LoVo (cell line): ENCODE measurements at regions not wholly inside any gene's neighbourhood (a gene's known extent, or its start where the extent isn't known, plus 50 kb on each side); places are given as distances from the start of the nearest gene placed in this dataset.
"Not testable (repeated sequence)": the region's sequence is repeated elsewhere in the genome, so short reads cannot be mapped to it uniquely, and the experiment has no call there.

ENCODE experiments used
- DNase-seq: peaks from one replicate; pipeline ENCODE4 v3.0.0-alpha.2; 2016; ENCODE audit warnings: low spot score

DNA sequence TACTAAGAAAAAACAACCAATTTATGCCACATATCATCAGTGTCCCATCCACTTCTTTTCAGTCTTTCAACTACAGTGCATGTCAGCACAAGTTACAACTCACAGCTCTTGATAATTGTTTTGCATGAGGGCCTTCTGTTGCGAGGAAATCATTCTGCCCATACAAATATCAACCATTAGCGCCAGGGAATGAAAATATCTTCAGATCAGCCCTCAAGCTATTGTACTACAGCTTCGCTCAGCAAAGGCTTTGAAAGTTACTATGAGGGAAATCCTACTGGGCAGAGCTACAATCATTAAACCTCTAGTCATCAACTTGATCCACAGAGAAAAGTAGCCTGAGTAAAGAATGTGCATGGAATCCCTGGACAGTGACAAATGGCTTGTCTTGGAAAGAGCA lies 1023.6 kb upstream of the HS3ST1 start:
- no peak for DNase-seq

DNA sequence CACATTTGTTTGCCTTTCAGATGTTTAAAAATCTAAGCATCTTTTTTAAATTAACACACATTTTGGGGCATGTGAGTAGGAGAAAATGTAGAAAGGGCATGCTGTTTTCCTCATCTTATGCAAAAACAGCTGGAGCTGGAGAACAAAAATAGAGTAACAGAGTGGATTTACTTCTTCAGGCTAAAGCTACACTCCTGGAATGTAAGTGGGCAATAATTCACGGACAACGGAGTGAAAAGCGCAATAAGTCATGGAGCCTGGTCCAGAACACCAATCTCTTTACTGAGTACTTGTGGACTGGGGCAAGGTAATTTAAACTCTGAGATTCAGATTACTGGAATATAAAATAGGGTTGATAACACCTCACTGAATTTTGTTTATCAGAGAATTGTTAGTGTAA lies 1018.8 kb upstream of the HS3ST1 start:
- DNase-seq: no peak

DNA sequence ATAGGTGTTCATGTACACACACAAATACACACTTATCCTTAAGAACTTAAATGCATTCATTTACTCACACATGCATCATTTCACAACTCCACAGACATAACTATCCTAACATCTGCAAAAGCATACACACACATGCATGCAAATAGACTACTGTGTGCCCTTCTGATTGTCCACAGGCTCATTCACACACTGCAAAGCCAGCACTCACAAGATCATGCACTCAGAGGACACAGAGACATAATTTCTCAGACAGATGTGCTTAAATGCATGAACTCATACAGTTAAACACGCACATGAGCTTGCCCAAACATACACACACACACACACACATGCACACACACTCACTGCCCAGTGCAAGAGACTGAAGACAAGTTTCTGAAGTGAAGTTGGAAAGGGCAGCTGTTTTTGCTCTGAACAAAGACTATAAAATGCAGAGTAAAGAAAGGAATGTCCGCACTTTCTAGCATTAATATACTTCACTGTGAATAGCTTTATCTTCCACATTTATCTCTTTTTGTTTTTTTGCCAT lies 1018.0 kb upstream of the HS3ST1 start:
- DNase-seq: no peak

DNA sequence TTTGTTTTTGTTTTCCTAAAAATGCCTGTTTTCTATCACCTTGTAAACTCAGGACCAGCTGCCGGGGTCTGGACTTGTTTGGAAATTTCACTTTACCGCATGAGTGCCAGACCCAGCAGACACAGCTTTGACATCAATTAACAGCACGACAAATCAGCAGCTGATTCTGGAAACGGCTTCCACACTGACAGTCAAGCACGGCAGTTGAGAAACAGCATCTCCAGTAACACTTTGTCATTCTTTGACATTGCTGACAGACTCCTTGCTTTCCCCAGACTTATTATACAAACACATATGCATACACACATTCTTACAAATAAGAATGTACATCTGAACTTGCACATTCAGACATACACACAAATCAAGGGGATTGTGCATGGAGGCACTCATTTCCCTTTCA lies 1017.6 kb upstream of the HS3ST1 start:
- DNase-seq: no peak

DNA sequence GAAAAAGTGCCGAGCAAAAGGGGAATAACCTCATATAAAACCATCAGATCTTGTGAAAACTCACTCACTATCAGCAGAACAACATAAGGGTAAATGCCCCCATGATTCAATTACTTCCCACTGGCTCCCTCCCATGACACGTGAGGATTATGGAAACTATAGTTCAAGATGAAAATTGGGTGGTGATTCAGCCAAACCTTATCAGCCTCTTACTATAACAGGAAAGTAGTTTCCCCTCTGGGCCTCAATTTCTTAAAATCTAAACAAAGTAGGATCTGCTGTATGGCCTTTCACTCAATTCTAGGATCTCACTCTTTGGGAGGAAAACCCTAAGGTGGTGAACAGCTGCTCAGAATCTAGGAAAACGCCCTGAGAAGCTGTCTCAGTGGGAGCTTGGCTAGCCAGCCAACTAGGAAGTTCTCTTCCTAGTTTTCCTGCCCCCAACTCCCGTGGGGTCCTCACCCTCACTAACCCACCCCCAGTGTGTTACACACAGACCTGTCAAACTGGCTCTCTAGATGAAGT lies 1017.1 kb upstream of the HS3ST1 start:
- no peak for DNase-seq

DNA sequence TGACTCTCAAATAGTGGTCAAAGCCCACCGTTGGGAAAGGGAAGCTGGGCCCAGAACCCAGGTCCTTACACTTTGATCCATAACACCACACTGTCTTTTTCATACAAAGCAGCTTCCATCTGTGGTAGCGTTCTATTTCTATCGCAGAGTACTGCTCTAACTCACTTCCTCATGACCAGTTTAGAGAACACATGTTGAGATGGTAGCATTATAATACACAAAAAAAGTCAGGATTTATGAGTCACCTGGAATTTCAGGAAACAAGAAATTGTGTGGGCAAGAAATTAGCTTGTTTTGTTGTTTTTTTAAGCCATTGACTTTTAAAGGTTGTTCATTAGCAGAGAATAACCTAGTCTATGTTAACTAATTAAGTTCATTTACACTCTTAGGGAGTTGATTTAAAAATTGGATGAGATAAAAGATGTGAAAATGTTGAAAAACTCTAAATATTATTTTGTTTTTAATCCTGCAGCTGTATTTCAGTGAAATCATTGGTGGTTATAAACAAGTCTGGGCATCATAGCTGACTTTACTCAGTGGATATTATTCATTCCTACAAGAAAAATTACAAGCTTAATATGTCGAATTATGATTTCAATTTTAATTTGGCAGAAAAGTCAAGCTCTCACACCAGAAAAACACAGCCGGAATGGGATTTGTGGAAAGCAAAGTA lies 1011.1 kb upstream of the HS3ST1 start:
- no peak for DNase-seq

DNA sequence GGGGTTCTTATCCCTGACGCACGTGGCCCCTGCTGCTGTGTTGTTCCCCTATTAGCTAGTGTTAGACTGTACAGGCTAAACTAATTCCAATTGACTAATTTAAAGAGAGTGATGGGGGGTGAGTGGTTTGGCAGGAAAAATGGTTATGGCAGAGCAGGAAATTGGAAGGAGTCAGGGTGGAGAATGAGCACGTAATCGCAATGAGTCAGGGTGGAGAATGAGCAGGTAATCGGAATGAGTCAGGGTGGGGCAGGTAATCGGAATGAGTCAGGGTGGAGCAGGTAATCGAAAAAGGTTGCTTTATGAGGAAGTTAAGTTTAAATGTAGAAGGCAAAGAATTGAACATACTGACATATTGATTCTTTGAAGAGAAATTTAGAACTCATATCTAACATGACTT lies 1002.6 kb upstream of the HS3ST1 start:
- DNase-seq: not testable (repeated sequence)

DNA sequence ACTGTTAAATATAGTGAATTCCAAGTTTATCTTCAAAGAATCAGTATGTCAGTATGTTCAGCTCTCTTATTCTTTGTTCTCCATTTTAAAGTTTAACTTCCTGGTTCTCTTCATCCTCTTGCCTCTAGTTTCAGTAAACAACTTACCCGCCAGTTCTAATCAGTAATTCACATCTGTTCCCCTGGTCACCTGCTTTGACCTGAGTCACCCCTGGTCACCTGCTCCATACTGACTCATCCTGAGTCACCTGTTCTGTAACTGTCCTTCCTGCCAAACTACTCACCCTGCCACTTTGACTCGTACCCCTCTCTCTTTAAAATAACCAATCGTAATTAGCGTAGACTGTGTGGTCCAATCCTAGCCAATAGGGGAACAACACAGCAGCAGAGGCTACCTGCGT lies 992.7 kb upstream of the HS3ST1 start:
- DNase-seq: peak; percentile 1

DNA sequence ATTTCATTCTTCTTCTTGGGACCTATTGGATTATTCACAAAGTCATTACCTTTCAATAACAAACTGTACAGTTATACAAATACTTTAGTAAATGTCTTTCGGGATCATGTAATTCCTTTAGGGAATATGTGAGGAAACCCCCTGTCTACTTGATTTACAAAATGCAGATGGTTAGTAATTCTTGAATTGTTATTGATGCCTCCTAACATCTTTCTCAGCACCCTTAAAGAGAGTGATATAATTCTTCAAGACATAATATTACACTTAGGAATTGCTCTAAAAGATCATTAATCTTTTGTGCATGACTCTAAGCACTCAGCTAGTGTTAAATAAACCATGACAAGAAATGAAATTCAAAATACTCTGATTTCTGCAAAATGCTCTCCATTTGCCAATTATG lies 988.1 kb upstream of the HS3ST1 start:
- no peak for DNase-seq

DNA sequence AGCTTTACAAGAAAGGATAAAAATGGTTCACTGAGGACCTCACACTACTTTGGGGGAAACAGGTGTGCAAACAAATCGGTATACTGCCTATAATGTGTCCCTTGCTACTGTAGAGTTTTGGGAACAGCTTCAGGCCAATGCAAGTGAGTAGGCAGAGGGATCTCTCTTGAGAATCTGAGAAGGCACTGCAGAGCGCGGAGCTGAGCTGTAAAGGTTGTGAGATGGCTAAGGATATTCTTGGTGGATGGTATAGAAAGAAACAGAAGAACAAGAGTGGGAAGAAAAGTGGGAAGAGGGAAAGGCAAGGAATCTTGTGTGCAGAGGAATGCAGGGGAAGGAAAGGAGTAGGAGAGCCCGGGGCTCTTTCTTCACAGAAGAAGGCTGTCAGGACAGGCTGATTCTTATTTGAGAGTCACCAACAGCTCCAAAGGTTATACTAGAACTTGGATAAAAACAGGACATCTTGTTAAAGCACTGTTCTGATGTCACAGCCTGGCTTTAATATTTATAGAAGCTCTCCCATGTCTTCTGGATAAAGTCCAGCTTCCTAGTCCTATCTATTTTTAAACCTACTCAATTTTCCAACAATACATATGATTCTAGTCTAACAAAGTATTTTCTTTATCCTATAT lies 985.6 kb upstream of the HS3ST1 start:
- no peak for DNase-seq

DNA sequence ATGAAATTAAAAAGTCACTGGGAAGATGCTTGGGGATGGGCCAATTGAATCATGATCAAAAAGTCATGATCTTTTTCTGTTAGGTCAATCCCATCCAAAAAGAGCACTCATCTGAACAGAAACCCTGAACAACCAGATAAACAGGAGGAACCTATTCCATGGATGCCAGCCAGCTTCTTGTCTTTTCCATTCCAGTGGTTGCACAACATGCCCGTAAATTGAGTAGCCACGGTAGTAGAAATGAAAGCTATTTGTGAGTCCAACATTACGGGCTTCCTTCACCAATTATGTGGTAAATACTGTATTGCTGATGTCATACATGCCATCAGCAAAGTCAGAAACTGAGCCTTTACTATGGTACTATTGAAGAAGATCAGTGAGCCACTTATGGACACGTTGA lies 982.4 kb upstream of the HS3ST1 start:
- no peak for DNase-seq

DNA sequence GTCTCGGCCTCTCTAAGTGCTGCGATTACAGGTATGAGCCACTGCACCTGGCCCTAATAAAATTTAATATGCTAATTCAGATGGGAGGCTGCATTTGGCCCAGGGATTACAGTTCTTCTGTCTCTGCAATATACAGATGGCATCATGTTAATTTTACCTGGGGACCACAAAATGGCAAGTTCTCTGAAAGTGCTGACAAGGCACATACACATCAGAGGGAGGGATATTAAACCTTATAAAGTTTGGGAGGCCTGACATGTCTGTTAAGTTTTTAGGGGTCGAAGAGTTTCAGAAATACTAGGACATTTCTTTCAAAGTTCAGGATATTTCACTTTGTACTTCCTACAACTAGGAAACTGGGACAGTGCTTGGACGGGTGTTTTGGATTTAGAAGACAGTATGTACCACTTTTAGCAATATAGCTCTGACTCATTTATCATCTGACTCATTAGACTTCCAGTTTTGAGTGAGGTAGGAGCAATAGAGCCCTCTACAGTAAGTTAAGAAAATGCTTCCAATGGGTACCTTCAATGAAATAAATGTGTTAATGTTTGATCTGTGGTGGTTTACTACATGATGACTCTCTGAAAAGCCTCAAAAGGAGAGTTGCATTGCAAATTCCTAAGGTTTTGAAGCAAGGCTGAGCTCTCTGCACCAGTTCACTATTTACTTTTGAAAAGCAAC lies 981.0 kb upstream of the HS3ST1 start:
- peak; percentile 18 for DNase-seq

DNA sequence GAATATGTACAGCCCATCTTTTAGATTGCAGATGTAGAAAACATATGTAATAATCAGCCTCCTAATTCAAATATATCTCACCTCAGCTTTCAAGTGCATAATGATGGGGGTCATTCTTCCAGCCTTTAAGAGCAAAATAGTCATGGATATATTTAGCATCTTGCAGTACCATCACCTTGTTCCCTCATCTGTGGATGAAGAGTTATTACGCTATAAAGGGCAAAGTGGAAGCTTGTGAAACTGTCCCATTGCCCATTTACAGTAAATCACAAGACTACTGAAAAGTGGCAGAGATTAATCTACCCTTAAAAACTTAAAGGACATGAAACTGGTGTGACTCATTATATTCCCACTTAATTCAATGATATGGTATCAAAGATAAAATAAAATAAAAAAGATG lies 979.7 kb upstream of the HS3ST1 start:
- no peak for DNase-seq

DNA sequence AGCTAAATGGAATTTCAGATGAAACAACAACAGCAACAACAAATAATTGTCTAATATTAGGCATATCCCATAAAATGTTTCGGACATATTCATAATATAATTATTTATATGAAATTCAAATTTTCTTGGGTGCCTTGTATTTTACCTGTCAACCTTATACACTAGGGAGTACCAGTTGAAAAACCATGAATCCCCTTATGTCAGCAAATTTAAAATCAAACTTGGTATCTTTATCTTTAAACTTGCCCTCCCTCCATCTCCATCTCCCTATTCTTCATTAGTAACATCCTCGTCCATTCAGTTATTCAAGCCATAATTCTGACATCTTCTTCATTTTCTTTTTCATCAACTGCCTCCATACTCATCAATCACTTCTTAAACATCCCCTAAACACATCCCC lies 974.5 kb upstream of the HS3ST1 start:
- no peak for DNase-seq

DNA sequence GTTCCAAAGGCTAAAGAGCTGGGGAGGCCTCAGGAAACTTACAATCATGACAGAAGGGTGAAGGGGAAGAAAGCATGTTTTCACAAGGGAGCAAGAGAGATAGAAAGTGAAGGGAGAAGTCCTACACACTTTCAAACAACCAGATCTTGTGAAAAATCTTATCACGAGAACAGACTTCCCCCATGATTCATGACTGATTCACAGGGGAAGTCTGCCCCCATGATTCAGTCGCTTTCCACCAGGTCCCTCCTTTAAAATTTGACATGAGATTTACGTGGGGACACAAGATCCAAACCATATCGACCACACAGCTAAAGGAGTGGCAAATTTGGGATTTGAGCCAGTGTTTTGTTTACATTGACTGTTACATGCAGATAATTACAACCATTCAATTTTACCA lies 971.1 kb upstream of the HS3ST1 start:
- no peak for DNase-seq

DNA sequence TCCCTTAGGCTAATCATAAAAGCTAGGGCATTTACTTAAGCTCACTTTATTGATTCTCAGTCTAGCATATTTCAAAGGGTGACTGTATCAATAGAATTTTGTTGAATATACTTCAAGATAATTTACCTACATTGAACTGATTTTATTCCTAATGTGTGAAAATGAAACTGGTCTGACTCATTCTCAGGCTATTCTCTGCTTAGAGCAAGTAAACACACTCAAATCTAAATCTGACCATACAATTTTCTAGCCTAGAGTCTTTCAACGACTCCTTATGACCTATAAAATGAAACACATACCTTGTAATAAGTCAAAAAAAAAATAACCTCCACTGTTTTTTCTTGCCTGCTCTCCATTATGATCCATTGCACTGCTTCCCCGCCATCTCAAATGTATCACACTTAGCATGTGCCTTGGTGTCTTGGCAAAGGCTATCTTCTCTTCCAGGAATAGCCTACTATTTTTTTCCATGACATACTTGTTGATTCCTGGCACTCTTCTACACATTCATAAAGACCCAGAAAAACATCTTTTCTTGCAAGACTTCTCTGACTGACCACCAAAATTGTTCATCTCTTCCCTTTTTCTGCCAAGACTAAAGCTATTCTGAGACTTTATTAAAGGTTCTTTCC lies 965.1 kb upstream of the HS3ST1 start:
- DNase-seq: no peak

DNA sequence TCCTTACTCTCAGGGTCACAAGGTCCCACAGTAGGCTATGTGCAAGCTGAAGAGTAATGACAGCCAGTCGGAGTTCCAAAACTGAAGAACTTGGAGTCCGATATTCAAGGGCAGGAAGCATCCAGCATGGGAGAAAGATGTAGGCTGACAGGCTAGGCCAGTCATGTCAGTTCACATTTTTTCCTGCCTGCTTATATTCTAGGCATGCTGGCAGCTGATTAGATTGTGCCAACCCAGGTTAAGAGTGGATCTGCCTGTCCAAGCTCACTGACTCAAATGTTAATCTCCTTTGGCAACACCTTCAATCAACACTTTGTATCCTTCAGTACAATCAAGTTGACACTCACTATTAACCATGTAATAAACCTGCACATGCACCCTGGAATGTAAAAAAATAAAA lies 960.9 kb upstream of the HS3ST1 start:
- DNase-seq: no peak

DNA sequence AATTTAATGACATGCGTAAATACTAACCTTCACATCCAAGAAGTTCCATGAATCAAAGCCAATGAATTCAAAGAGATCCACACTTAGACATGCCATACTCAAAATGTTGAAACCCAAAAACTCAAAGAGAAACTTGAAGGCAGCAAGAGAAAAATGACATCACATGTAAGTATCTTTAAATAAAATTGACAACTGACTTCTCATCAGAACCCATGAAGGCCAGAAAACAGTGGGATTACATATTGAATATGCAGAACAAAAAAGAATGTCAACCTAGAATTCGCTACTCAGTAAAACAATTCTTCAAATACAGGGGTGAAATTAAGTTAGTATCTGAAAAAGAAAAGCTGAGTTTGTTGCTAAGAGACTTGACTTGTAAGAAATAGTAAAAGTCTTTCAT lies 953.9 kb upstream of the HS3ST1 start:
- DNase-seq: no peak

DNA sequence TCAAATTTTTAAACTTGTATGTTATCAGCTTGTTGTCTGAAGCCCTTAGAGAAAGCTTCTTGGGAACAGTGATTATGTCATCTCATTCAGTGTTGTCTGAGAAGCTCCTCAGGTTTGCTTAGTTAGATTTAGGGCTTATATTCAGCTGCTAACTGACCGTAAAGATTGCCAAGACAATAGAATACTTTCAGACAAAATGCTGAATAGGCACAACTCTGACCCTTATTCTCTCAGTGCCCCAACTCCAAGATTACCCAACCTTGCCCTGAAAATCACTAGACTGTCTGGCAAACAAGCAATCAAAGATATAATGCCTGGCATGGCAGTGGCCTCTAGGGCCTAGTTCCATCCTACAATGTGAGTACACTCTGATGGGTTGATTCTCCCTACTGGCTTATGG lies 950.5 kb upstream of the HS3ST1 start:
- DNase-seq: no peak

DNA sequence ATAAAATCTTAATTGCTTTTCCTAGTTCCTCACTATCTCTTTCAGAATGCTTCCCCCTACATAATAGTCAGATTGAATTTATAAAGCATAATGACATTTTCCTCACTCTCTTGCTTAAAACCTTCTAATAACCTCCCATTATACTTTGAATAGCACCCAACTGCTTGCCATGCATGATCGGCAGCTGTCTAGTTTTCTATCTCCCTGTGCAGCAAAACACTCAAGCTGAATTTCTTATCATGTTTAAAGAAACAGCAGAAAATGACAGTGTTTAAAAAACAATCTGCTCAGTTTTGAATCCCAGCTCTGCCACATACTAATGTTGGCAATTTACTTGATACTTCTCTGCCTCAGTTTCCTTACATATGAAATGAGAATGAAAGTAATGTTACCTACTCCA lies 947.1 kb upstream of the HS3ST1 start:
- DNase-seq: no peak

DNA sequence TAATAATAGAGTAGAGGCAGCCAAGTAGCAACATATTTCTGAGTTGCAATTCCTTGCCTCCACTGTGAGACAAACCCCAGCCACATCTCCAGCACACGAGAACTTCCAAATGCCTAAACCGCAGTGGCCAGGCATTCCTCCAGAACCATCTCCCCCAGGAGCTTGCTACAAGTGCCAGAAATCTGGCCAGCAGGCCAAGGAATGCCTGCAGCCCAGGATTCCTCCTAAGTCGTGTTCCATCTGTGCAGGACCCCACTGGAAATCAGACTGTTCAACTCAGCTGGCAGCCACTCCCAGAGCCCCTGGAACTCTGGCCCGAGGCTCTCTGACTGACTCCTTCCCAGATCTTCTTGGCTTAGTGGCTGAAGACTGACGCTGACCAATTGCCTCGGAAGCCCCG lies 937.2 kb upstream of the HS3ST1 start:
- DNase-seq: not testable (repeated sequence)

DNA sequence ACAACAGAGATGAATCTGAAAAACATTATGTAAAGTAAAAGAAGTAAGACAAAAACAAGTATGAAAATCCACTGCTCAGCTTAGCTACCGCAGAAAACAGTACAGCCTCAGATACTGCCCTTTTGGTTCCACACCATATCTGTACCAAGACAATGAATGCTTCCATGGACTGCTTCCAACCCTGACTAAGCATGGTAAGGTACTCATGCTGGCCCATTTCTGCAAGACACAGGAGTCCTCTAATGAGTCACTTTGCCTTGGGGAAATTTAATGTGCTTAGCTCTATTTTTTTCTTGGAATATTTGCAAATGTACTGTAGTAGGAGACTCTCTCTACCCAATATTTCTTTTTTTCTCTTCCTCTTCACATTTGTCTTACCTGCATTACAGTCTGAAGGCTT lies 931.7 kb upstream of the HS3ST1 start:
- DNase-seq: no peak

DNA sequence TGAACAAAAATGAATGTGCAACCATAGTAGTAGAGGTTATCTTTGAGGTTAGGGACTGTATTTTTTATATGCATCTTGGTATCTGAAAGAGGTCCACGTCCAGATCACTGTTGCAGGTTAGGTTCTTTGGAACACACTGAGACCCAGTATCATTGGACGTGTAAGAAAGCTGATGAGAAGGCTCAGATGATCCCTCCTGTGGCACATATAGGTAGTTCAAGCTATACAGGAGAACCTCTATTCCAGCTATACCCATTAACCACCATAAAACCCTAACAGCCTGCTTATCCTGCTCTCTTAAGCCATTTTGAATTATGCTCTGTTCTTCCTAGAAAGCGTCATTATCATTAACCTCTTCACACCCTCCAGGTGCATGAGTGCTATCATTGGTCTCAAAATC lies 930.7 kb upstream of the HS3ST1 start:
- DNase-seq: no peak
